IMR-90 (cell line): ENCODE measurements at regions not wholly inside any gene's neighbourhood (a gene's known extent, or its start where the extent isn't known, plus 50 kb on each side); places are given as distances from the start of the nearest gene placed in this dataset.

ENCODE experiments used
- BHLHE40 ChIP-seq: fragments of 150-350 bp; IDR thresholded peaks from 2 replicates; pipeline ENCODE4 v1.6.1; 2016; ENCODE audit warnings: mild to moderate bottlenecking, low read depth, low read length
- CEBPB ChIP-seq: IDR thresholded peaks from 2 replicates; pipeline ENCODE4 v1.6.1; 2012; ENCODE audit warnings: low read depth, low read length, improper control_type of control experiment
- CTCF ChIP-seq: conservative IDR thresholded peaks from 2 replicates; pipeline ENCODE4 v1.5.1; 2012; ENCODE audit warnings: mild to moderate bottlenecking, low read depth, low read length, improper control_type of control experiment
- MAZ ChIP-seq: IDR thresholded peaks from 2 replicates; pipeline ENCODE4 v1.6.1; 2012; ENCODE audit warnings: low read depth, mild to moderate bottlenecking, low read length, improper control_type of control experiment, moderate library complexity, borderline replicate concordance
- POLR2A ChIP-seq: IDR thresholded peaks from 2 replicates; pipeline ENCODE4 v1.6.1; 2012; ENCODE audit warnings: mild to moderate bottlenecking, low read depth, low read length
- RAD21 ChIP-seq: IDR thresholded peaks from 2 replicates; pipeline ENCODE4 v1.6.1; 2012; ENCODE audit warnings: low read length, improper control_type of control experiment
- RFX5 ChIP-seq: IDR thresholded peaks from 2 replicates; pipeline ENCODE4 v1.8.0; 2012; ENCODE audit warnings: low read depth, mild to moderate bottlenecking, low read length, moderate library complexity
- USF2 ChIP-seq: fragments of 150-350 bp; IDR thresholded peaks from 2 replicates; pipeline ENCODE4 v1.6.1; 2017; ENCODE audit warnings: mild to moderate bottlenecking, antibody characterized with exemption, low read length, low read depth

- TF ChIP-seq CTCF (no peak), USF2 (no peak), RAD21 (no peak), CEBPB (no peak), BHLHE40 (no peak), MAZ (no peak), POLR2A (no peak), RFX5 (no peak)
These were observed 143.7 kb upstream of the MCHR2 start for GRCh38 chr6:100137759-100138158.
